PC-9 (cell line): ENCODE measurements at regions not wholly inside any gene's neighbourhood (a gene's known extent, or its start where the extent isn't known, plus 50 kb on each side); places are given as distances from the start of the nearest gene placed in this dataset.

Source experiments
- BruUV-seq: library from RNA; stranded (reverse); fragments of 400-500 nt; replicated peaks from 2 replicates; lab custom pipeline; 2021; lab: Mats Ljungman, UMichigan
- CTCF ChIA-PET: fragments of 300-600 bp; sonication (Branson Sonifier 250); formaldehyde crosslinking; loops from one replicate; lab custom pipeline; 2022; ENCODE audit warnings: antibody characterized with exemption; lab: Charles Lee
- POLR2A ChIA-PET: fragments of 300-600 bp; sonication (Branson Sonifier 250); formaldehyde crosslinking; loops from one replicate; lab custom pipeline; 2022; ENCODE audit warnings: antibody characterized with exemption; ENCODE audit not compliant: unreplicated experiment; lab: Charles Lee
- DNase-seq, 2 experiments: peaks; one replicate each; pipeline versions ENCODE4 v3.0.0 to v3.0.0-alpha.2; 2015 to 2022; ENCODE audit warnings: mixed read lengths in 1 of 2
- H2AFZ ChIP-seq: fragments of 200-600 bp; sonication (generic); 2 replicates; pipeline ENCODE4 v1.8.1; 2017; ENCODE audit warnings: antibody characterized with exemption
- H3F3A ChIP-seq: fragments of 200-600 bp; sonication (generic); 2 replicates; pipeline ENCODE4 v1.8.1; 2017; ENCODE audit warnings: antibody characterized with exemption, mild to moderate bottlenecking, low read depth; ENCODE audit not compliant: insufficient read depth
- H3K27ac ChIP-seq: fragments of 200-600 bp; sonication (generic); 2 replicates; pipeline ENCODE4 v1.6.1; 2016; ENCODE audit warnings: mixed run types
- H3K27me3 ChIP-seq: fragments of 200-600 bp; sonication (generic); 2 replicates; pipeline ENCODE4 v1.6.1; 2016; ENCODE audit warnings: low read depth, mixed run types; ENCODE audit not compliant: insufficient read depth
- H3K36me3 ChIP-seq: fragments of 200-600 bp; sonication (generic); 2 replicates; pipeline ENCODE4 v1.6.1; 2016; ENCODE audit warnings: low read depth, mixed run types
- H3K4me1 ChIP-seq: fragments of 200-600 bp; sonication (generic); replicated peaks from 2 replicates; pipeline ENCODE4 v1.6.1; 2016; ENCODE audit warnings: mixed run types; ENCODE audit not compliant: insufficient read depth
- H3K4me2 ChIP-seq: fragments of 200-600 bp; sonication (generic); 2 replicates; pipeline ENCODE4 v1.6.1; 2017; ENCODE audit warnings: mixed run types
- H3K4me3 ChIP-seq: fragments of 200-600 bp; sonication (generic); 2 replicates; pipeline ENCODE4 v1.6.1; 2016; ENCODE audit warnings: mixed run types
- H3K79me2 ChIP-seq: fragments of 200-600 bp; sonication (generic); 2 replicates; pipeline ENCODE4 v1.6.1; 2017; ENCODE audit warnings: low read depth, mixed run types
- H3K9me2 ChIP-seq: fragments of 200-600 bp; sonication (generic); 2 replicates; pipeline ENCODE4 v1.8.1; 2017; ENCODE audit warnings: mild to moderate bottlenecking; ENCODE audit not compliant: insufficient read depth
- H3K9me3 ChIP-seq: fragments of 200-600 bp; sonication (generic); 2 replicates; pipeline ENCODE4 v1.8.1; 2016; ENCODE audit warnings: low read depth; ENCODE audit not compliant: insufficient read depth
- H4K20me1 ChIP-seq: fragments of 200-600 bp; sonication (generic); 2 replicates; pipeline ENCODE4 v1.8.1; 2017; ENCODE audit not compliant: insufficient read depth
- EZH2 ChIP-seq: fragments of 200-600 bp; sonication (generic); IDR thresholded peaks from 2 replicates; pipeline ENCODE4 v1.8.0; 2017; ENCODE audit warnings: antibody characterized with exemption, low read depth
- intact Hi-C: fragments of 100-400 bp; cut with micrococcal nuclease; formaldehyde crosslinking; loops from one replicate; pipeline ENCODE4 v1.10.0; 2022; ENCODE audit not compliant: unreplicated experiment
- TF ChIP-seq, protein P1 (sequence below): fragments of 200-600 bp; sonication (generic); conservative IDR thresholded peaks from 2 replicates; pipeline ENCODE4 v1.6.1; 2017; ENCODE audit warnings: mixed run types, antibody characterized with exemption, mild to moderate bottlenecking, moderate library complexity

DNA sequence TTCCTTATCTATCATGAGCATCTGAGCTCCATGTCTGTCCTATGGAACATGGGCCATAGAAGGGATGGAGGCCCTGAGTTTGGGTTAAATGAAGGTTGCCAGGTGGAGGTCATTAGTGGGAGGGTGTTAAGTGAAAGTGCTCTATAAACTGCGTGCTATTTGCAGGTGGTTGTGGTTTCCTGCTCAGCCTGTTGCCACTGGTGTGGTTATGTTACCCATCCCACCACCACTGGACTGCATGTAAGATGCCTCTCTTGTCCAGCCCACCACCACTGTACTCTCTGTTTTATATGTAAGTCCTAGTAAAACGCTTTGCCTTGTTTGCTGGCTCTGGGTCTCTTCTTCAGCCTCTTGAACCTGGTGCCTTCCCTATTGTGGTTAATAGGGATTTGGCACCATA lies 711.2 kb downstream of the SORCS3 start:
- intact Hi-C loops, result no loop called here
- Histone ChIP-seq H3F3A (no peaks in the 10 kb centered on the region), H4K20me1 (no peaks in the 10 kb centered on the region), H3K9me3 (no peaks in the 10 kb centered on the region), H2AFZ (no peak overlapping the region), H3K27ac (no peak overlapping the region), H3K27me3 (no peaks in the 10 kb centered on the region), H3K9me2 (no peaks in the 10 kb centered on the region), H3K79me2 (no peaks in the 10 kb centered on the region), H3K4me2 (no peak overlapping the region), H3K4me3 (no peak overlapping the region), H3K4me1 (no peaks in the 10 kb centered on the region), H3K36me3 (no peaks in the 10 kb centered on the region)
- TF ChIP-seq EZH2, result no peak
- TF ChIP-seq, protein P1, sequence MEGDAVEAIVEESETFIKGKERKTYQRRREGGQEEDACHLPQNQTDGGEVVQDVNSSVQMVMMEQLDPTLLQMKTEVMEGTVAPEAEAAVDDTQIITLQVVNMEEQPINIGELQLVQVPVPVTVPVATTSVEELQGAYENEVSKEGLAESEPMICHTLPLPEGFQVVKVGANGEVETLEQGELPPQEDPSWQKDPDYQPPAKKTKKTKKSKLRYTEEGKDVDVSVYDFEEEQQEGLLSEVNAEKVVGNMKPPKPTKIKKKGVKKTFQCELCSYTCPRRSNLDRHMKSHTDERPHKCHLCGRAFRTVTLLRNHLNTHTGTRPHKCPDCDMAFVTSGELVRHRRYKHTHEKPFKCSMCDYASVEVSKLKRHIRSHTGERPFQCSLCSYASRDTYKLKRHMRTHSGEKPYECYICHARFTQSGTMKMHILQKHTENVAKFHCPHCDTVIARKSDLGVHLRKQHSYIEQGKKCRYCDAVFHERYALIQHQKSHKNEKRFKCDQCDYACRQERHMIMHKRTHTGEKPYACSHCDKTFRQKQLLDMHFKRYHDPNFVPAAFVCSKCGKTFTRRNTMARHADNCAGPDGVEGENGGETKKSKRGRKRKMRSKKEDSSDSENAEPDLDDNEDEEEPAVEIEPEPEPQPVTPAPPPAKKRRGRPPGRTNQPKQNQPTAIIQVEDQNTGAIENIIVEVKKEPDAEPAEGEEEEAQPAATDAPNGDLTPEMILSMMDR, result no peak
- CTCF ChIA-PET, result no interaction called here
- no peak for DNase-seq
- BruUV-seq, result no TSS peak
- POLR2A ChIA-PET, result no interaction called here

DNA sequence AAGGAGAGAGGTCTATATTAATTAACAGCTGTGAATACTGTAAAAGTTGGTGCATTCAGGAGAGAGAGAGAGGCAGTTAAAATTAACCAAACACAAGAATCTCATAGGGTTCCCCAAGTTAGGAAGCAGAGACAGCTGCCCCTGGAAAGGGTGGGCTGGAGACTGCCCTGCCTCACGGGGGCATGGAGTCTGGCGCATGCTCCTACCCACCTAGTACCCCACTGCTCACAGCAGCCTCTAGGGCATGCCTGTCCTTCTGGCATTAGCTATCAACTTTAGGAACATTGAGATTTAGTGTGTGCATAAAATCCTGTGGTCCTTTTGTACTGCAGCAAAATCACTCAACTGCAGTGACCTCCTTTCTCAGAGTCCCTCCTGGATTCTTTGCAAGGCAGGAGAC lies 710.1 kb downstream of the SORCS3 start:
- Histone ChIP-seq H3K27ac (no peak overlapping the region), H3K4me2 (no peak overlapping the region), H3F3A (no peaks in the 10 kb centered on the region), H3K4me1 (no peaks in the 10 kb centered on the region), H4K20me1 (no peaks in the 10 kb centered on the region), H3K9me3 (no peaks in the 10 kb centered on the region), H3K4me3 (no peak overlapping the region), H3K27me3 (no peaks in the 10 kb centered on the region), H3K79me2 (no peaks in the 10 kb centered on the region), H3K9me2 (no peaks in the 10 kb centered on the region), H3K36me3 (no peaks in the 10 kb centered on the region), H2AFZ (no peak overlapping the region)
- no peak for DNase-seq
- TF ChIP-seq EZH2, result no peak
- TF ChIP-seq, protein P1, result no peak
- POLR2A ChIA-PET, result no interaction called here
- no TSS peak for BruUV-seq
- intact Hi-C loops, result no loop called here
- CTCF ChIA-PET, result no interaction called here

DNA sequence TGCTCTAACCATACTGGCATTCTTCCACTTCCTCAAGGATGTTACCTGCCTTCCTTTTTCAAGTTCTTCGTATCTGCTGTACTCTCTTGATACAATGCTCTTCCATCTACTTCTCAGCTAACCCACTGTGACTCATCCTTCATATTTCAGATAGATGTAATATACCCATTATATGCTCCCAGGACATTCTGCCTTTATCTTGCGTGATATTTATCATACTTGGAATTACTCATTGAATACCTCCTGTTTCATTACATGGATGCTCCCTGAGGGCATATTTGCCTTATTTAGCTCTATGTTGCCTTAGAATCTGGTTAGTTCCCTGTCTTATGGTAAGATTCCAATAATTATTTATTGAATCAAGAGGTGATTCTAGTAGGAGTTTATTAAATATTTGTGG lies 706.4 kb downstream of the SORCS3 start:
- no peak for TF ChIP-seq EZH2
- TF ChIP-seq, protein P1, result no peak
- intact Hi-C loops, result no loop called here
- CTCF ChIA-PET, result no interaction called here
- DNase-seq, result no peak
- no peaks in the 10 kb centered on the region for H3K36me3 ChIP-seq
- no peaks in the 10 kb centered on the region for H4K20me1 ChIP-seq
- POLR2A ChIA-PET, result no interaction called here
- no peaks in the 10 kb centered on the region for H3K9me3 ChIP-seq
- no peak overlapping the region for H3K27ac ChIP-seq
- H2AFZ ChIP-seq, result no peak overlapping the region
- no peaks in the 10 kb centered on the region for H3F3A ChIP-seq
- H3K4me2 ChIP-seq, result no peak overlapping the region
- BruUV-seq, result no TSS peak
- H3K4me1 ChIP-seq, result no peaks in the 10 kb centered on the region
- H3K79me2 ChIP-seq, result no peaks in the 10 kb centered on the region
- H3K4me3 ChIP-seq, result no peak overlapping the region
- no peaks in the 10 kb centered on the region for H3K9me2 ChIP-seq
- H3K27me3 ChIP-seq, result no peaks in the 10 kb centered on the region
